GM19238 (cell line): ENCODE measurements at regions not wholly inside any gene's neighbourhood (a gene's known extent, or its start where the extent isn't known, plus 50 kb on each side); places are given as distances from the start of the nearest gene placed in this dataset.
A peak's percentile ranks its signal among the peaks of the same experiment; 100 is the strongest.

Experiments used
- DNase-seq: peaks from one replicate; pipeline ENCODE4 v3.0.0; 2011; ENCODE audit warnings: low spot score; ENCODE audit not compliant: insufficient read length

DNA sequence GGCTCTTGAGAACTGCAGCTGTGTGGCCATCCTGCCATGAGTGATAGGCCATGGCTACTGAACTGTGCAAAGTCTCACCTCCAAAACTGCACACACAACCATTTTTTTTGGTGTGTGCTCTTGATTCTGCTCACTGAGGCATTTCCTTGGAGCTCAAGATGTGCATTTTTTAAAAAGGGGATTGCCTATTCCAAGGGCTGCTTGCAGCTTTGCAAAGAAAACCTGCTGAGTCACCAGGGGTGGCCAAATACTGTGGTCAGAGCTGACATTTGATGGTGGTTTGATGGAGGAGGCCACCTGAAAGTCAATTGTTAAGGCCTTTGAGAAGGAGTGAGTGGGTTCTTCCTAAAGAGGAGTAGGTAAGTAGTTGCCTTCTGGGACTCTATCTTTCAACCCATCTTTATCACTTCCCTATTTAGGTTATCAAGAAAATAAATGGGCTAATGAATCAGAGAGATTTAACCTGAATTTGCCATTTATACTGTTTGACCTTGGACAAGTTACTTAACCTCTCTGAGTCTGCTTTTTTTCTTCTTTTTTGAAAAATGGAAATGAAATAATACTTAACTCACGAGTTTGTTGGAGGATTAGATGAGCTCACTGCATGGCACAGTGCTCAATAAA, 87.9 kb downstream of the CHST2 start:
- peak; percentile 42 for DNase-seq

DNA sequence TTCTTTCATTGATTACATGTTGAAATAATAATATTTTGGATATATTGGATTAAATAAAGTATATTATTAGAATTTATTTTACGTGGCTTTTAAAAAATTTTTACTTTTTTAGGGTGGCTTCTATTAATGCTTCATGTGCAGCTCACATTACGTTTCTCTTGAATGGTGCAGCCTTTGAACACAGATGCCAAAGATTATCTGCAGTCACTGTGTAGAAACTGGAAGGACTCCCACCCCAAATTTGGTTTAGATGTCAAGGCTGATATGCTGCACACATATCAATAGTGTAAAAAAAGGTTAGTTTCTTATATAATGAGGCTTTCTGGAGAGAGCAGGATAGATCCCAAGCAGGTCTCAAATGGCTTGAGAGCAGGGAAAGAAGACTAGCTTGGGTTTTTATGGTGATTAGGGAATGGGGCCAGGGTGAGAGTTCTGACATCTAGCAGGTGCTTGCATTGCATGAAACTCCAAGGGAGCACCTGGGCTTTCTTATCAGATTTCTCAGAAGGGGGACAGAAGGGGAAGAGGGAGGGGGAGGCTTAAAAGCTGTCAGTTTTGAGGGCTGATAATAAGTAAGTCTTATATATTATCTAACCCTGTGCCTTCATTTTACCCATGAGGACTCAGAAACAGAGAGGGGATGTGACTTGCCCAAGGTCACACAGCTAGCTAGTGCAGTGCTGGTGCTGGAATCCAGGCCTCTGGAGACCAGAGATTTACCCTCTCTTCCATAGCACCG, 89.6 kb downstream of the CHST2 start:
- no peak for DNase-seq

DNA sequence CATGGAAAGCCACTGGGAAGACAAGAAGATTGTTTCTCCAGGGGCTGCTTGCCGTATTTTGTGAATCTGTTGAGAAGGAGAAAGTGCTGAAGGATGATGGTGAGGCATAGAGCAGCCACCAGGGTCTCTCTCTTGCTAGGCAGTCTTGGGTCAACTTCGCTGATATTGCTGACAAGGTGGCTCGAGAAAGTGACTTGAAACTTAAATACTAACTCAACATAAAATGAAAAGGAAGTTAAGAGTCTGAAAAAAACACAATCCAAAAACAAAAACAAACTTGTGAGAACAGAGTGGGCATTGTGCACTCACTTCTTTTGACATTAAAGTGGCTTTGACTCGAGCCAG, 90.1 kb downstream of the CHST2 start:
- no peak for DNase-seq

DNA sequence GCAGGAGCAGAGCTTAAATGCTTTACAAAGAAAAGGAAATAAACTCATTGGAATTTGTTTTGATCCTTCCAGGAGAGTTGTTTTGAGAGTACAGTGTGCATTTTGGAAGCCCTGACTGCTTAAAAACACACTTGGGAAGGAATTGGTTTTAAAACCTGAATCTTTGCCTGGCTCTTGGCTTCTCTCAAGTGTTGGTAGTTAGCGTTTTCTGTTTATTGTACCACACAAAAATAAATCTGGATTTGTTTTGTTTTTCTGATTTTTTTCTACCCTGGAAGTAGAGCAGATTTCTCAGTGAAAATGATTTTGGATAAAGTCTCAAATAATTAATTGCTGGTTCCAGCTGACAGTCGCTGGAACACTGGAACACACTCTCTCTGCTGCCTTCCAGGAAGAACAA, 90.6 kb downstream of the CHST2 start:
- DNase-seq, result no peak

DNA sequence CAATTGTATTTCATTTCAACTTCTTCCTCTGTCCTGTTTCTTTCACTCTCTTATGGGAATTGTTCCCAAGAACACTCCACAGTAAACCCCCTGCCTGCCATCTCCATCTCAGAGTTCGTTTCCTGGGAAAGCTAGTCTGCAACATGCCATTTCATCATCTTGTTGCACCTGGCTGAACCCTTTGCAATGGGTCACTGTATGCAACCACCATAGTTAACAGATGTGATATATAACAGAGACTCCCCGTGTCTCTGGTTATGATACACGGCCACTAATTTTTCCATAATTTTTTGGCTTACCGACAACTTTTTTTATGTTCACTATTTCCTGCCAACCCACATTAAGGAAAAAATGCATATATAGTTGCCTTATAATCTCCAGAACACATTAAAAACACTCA, 95.5 kb downstream of the CHST2 start:
- no peak for DNase-seq
